ENCODE measurements at regions not wholly inside any gene's neighbourhood (a gene's known extent, or its start where the extent isn't known, plus 50 kb on each side); places are given as distances from the start of the nearest gene placed in this dataset.
"Not testable (repeated sequence)": the region's sequence is repeated elsewhere in the genome, so short reads cannot be mapped to it uniquely, and the experiment has no call there.

- Mint-ChIP-seq H3K4me3 (peak overlapping the region; percentile 100), H3K36me3 (peaks cover 20% of the 10 kb centered on the region), H3K9me3 (no peaks in the 10 kb centered on the region), H3K4me1 (peaks cover 49% of the 10 kb centered on the region), H3K27ac (no peak overlapping the region), H3K27me3 (peaks cover 16% of the 10 kb centered on the region)
- POLR2A ChIA-PET: no interaction called here
- ATAC-seq (ENCODE audit: low read depth): no peak
- DNase-seq: no peak
Measured at GRCh38 chr11:123360267-123360936, 69.7 kb upstream of the GRAMD1B start.

- Mint-ChIP-seq H3K36me3 (peaks cover 15% of the 10 kb centered on the region), H3K27ac (peak overlapping the region; percentile 94), H3K4me1 (peaks cover 46% of the 10 kb centered on the region), H3K4me3 (peak overlapping the region; percentile 100), H3K27me3 (peaks cover 18% of the 10 kb centered on the region), H3K9me3 (no peaks in the 10 kb centered on the region)
- DNase-seq (peak; percentile 68), ATAC-seq (ENCODE audit: low read depth) (peak; percentile 92)
- POLR2A ChIA-PET: interaction anchor here (0.5 to 2.4 kb wide), 5 partner anchors 23 to 294 kb away, joined by 3 to 10 read pairs (median 5); no protein-coding TSS in a partner anchor
Measured at GRCh38 chr11:123357990-123358827, 71.9 kb upstream of the GRAMD1B start.

- POLR2A ChIA-PET: interaction anchor here (0.7 to 2.4 kb wide), 5 partner anchors 24 to 294 kb away, joined by 3 to 10 read pairs (median 5); no protein-coding TSS in a partner anchor
- peaks cover 22% of the 10 kb centered on the region for H3K27me3 Mint-ChIP-seq
- peak overlapping the region; percentile 100 for H3K4me3 Mint-ChIP-seq
- H3K9me3 Mint-ChIP-seq: no peaks in the 10 kb centered on the region
- H3K36me3 Mint-ChIP-seq: peaks cover 12% of the 10 kb centered on the region
- H3K27ac Mint-ChIP-seq: peak overlapping the region; percentile 94
- H3K4me1 Mint-ChIP-seq: peaks cover 39% of the 10 kb centered on the region
- ATAC-seq (ENCODE audit: low read depth) (peak; percentile 22), DNase-seq (peak; percentile 43)
Measured at GRCh38 chr11:123357353-123357989, 72.6 kb upstream of the GRAMD1B start.

GRCh38 chr11:123356539-123356938, 73.5 kb upstream of the GRAMD1B start:
- H3K27me3 Mint-ChIP-seq: peaks cover 25% of the 10 kb centered on the region
- POLR2A ChIA-PET: interaction anchor here (0.7 kb wide), 1 partner anchor 75 kb away, joined by 3 read pairs; no protein-coding TSS in a partner anchor
- H3K27ac Mint-ChIP-seq: no peak overlapping the region
- no peaks in the 10 kb centered on the region for H3K9me3 Mint-ChIP-seq
- ATAC-seq (ENCODE audit: low read depth) (no peak), DNase-seq (no peak)
- H3K4me1 Mint-ChIP-seq: peaks cover 33% of the 10 kb centered on the region
- peak overlapping the region; percentile 100 for H3K4me3 Mint-ChIP-seq
- peaks cover 11% of the 10 kb centered on the region for H3K36me3 Mint-ChIP-seq

- H3K27me3 Mint-ChIP-seq: peaks cover 18% of the 10 kb centered on the region
- POLR2A ChIA-PET: no interaction called here
- peaks cover 21% of the 10 kb centered on the region for H3K4me1 Mint-ChIP-seq
- H3K9me3 Mint-ChIP-seq: no peaks in the 10 kb centered on the region
- no peak for ATAC-seq (ENCODE audit: low read depth)
- DNase-seq: no peak
- H3K27ac Mint-ChIP-seq: no peak overlapping the region
- H3K4me3 Mint-ChIP-seq: no peak overlapping the region
- no peaks in the 10 kb centered on the region for H3K36me3 Mint-ChIP-seq
Measured at GRCh38 chr11:123354371-123354975, 75.6 kb upstream of the GRAMD1B start.

GRCh38 chr11:123351375-123351774, 78.7 kb upstream of the GRAMD1B start:
- DNase-seq (no peak), ATAC-seq (ENCODE audit: low read depth) (no peak)
- Mint-ChIP-seq H3K27me3 (peaks cover 25% of the 10 kb centered on the region), H3K9me3 (peaks cover 1% of the 10 kb centered on the region), H3K27ac (no peak overlapping the region), H3K4me1 (peaks cover 3% of the 10 kb centered on the region), H3K4me3 (no peak overlapping the region), H3K36me3 (no peaks in the 10 kb centered on the region)
- POLR2A ChIA-PET: no interaction called here

GRCh38 chr11:123349382-123349781, 80.7 kb upstream of the GRAMD1B start:
- ATAC-seq (ENCODE audit: low read depth) (no peak), DNase-seq (no peak)
- POLR2A ChIA-PET: interaction anchor here (0.6 kb wide), 1 partner anchor 54 kb away, joined by 3 read pairs; no protein-coding TSS in a partner anchor
- Mint-ChIP-seq H3K36me3 (no peaks in the 10 kb centered on the region), H3K9me3 (peaks cover 1% of the 10 kb centered on the region), H3K4me1 (peaks cover 3% of the 10 kb centered on the region), H3K27ac (no peak overlapping the region), H3K27me3 (peaks cover 27% of the 10 kb centered on the region), H3K4me3 (no peak overlapping the region)

- no peaks in the 10 kb centered on the region for H3K36me3 Mint-ChIP-seq
- no peak overlapping the region for H3K27ac Mint-ChIP-seq
- H3K27me3 Mint-ChIP-seq: peaks cover 23% of the 10 kb centered on the region
- POLR2A ChIA-PET: no interaction called here
- peaks cover 3% of the 10 kb centered on the region for H3K9me3 Mint-ChIP-seq
- no peak overlapping the region for H3K4me3 Mint-ChIP-seq
- no peak for ATAC-seq (ENCODE audit: low read depth)
- no peaks in the 10 kb centered on the region for H3K4me1 Mint-ChIP-seq
- no peak for DNase-seq
Measured at GRCh38 chr11:123344790-123345357, 85.2 kb upstream of the GRAMD1B start.

GRCh38 chr11:123344188-123344587, 85.9 kb upstream of the GRAMD1B start:
- not testable (repeated sequence) for H3K27ac Mint-ChIP-seq
- H3K27me3 Mint-ChIP-seq: peaks cover 23% of the 10 kb centered on the region

GRCh38 chr11:123338997-123339752, 90.9 kb upstream of the GRAMD1B start:
- Mint-ChIP-seq H3K27ac (no peak overlapping the region), H3K27me3 (peaks cover 24% of the 10 kb centered on the region), H3K4me3 (no peak overlapping the region), H3K9me3 (peaks cover 7% of the 10 kb centered on the region), H3K36me3 (no peaks in the 10 kb centered on the region), H3K4me1 (no peaks in the 10 kb centered on the region)
- DNase-seq (no peak), ATAC-seq (ENCODE audit: low read depth) (no peak)
- POLR2A ChIA-PET: no interaction called here

More at GRCh38 chr11:123344188-123344587, 85.9 kb upstream of the GRAMD1B start:
- H3K36me3 Mint-ChIP-seq; DNase-seq; ATAC-seq (ENCODE audit: low read depth); POLR2A ChIA-PET; H3K9me3 Mint-ChIP-seq; H3K4me3 Mint-ChIP-seq; H3K4me1 Mint-ChIP-seq: not testable (repeated sequence)

- no peak overlapping the region for H3K27ac Mint-ChIP-seq
- ATAC-seq (ENCODE audit: low read depth): no peak
- DNase-seq: no peak
- H3K9me3 Mint-ChIP-seq: peaks cover 7% of the 10 kb centered on the region
- peaks cover 24% of the 10 kb centered on the region for H3K27me3 Mint-ChIP-seq
- no peak overlapping the region for H3K4me3 Mint-ChIP-seq
- POLR2A ChIA-PET: no interaction called here
- H3K4me1 Mint-ChIP-seq: no peaks in the 10 kb centered on the region
- H3K36me3 Mint-ChIP-seq: no peaks in the 10 kb centered on the region
Measured at GRCh38 chr11:123338266-123338800, 91.7 kb upstream of the GRAMD1B start.

- DNase-seq: no peak
- POLR2A ChIA-PET: interaction anchor here (0.6 kb wide), 1 partner anchor 65 kb away, joined by 3 read pairs; no protein-coding TSS in a partner anchor
- peaks cover 6% of the 10 kb centered on the region for H3K9me3 Mint-ChIP-seq
- peaks cover 20% of the 10 kb centered on the region for H3K27me3 Mint-ChIP-seq
- H3K36me3 Mint-ChIP-seq: no peaks in the 10 kb centered on the region
- no peak overlapping the region for H3K27ac Mint-ChIP-seq
- ATAC-seq (ENCODE audit: low read depth): no peak
- no peaks in the 10 kb centered on the region for H3K4me1 Mint-ChIP-seq
- no peak overlapping the region for H3K4me3 Mint-ChIP-seq
Measured at GRCh38 chr11:123334925-123335324, 95.1 kb upstream of the GRAMD1B start.

Measured in activated naive CD8-positive, alpha-beta T cell treated with anti-CD3 and anti-CD28 coated beads, Interleukin-2, amount 10 ng/mL, durations not matched to agents 7 days and 5 days (primary cell).